ENCODE measurements at regions not wholly inside any gene's neighbourhood (a gene's known extent, or its start where the extent isn't known, plus 50 kb on each side); places are given as distances from the start of the nearest gene placed in this dataset.

DNA sequence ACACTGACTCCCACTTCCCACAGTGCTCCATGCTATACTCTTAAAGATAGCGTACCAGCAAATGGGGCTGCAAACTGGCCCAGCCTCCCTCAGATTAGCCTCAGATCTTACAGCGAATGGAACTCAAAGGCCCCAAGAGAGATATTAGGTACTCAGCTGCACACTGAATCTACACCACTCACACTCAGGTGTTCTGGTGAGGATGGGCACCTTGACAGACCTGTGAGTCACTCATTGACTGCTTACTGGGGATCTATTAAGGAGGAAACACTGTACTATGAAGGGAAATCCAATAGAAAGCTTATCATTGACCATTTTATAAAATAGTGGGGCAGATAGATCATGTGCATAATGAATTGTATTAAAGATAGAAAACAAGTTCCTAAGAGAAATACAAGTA lies 164.3 kb upstream of the ATP1B1 start:
- no peak for DNase-seq (ENCODE audit: extremely low read depth in 1 of 11, low read depth in 9 of 11, low spot score in 4 of 11)

DNA sequence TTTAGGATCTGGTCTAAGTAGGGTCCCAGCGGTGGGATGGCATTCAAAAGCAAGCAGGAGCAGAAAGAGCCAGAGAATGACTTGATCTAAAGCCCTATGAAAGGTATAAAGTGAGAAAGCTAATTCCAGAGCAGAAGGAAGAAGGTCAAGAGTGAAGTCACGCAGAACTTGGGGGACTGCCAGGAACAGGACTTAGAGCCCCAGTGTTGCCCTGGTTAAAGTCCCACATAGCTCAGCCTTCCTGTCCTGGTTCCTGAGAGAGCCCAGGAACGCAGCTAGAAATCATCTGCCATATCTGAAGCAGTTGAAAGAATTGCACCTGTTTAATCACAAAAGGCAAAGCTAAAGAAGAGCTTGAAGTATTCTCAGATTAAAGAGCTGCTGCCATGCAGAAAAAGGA lies 160.6 kb upstream of the ATP1B1 start:
- peak in 3 of 11 donors; percentile 19 to 46 (median 23) for DNase-seq (ENCODE audit: extremely low read depth in 1 of 11, low read depth in 9 of 11, low spot score in 4 of 11)

DNA sequence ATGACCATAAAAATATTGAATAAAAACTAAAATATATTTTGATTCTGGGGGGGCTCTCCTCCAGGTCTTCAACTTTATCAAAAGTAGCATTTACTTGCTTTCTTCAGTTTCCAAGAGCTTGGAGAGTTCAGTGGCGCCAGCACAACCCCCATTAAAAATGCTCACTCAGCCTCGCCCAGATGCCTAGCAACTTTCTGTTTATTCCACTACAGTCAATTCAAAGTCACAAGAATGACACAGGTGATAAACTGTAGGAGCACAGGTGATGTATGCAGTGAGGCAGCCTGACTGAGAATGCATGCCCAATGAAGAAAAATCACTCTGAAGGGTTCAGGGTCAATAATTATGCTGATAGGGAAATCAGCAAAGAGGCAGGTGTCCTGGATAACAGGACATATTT lies 159.4 kb upstream of the ATP1B1 start:
- peak in 7 of 11 donors; percentile 20 to 66 (median 45) for DNase-seq (ENCODE audit: extremely low read depth in 1 of 11, low read depth in 9 of 11, low spot score in 4 of 11)

DNA sequence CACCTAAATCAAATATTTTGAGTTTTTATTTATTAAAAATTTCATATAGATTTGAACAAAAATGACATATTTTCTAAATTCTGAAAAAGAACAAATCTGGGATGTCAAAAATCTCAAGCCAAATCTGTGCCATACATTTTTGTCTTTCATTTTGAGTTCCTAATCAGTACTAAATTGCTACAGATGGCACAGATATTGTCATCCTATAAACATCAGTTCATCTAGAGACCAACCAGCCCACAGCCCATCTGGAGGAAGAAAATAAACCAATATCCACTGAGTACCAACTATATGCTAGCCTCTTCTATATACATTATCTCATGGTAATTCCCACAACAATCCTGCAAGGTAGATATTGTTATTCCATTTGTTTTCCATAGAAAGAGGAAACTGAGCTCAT lies 156.8 kb upstream of the ATP1B1 start:
- DNase-seq (ENCODE audit: extremely low read depth in 1 of 11, low read depth in 9 of 11, low spot score in 4 of 11) = no peak

DNA sequence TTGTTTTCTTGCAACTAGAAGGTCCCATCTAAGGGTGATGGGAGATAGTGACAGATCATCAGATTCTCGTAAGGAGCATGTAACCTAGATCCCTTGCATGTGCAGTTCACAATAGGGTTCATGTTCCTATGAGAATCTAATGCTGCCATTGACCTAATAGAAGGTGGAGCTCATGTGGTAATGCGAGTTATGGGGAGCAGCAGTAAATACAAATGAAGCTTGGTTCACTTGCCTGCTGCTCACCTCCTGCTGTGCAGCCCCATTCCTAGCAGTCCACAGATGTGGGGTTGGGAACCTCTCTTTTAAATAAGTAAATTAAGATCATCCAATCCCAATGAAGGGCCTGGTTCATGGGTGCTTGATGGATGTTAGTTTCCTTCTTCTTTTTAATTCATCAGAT lies 148.7 kb upstream of the ATP1B1 start:
- no peak for DNase-seq (ENCODE audit: extremely low read depth in 1 of 11, low read depth in 9 of 11, low spot score in 4 of 11)

DNA sequence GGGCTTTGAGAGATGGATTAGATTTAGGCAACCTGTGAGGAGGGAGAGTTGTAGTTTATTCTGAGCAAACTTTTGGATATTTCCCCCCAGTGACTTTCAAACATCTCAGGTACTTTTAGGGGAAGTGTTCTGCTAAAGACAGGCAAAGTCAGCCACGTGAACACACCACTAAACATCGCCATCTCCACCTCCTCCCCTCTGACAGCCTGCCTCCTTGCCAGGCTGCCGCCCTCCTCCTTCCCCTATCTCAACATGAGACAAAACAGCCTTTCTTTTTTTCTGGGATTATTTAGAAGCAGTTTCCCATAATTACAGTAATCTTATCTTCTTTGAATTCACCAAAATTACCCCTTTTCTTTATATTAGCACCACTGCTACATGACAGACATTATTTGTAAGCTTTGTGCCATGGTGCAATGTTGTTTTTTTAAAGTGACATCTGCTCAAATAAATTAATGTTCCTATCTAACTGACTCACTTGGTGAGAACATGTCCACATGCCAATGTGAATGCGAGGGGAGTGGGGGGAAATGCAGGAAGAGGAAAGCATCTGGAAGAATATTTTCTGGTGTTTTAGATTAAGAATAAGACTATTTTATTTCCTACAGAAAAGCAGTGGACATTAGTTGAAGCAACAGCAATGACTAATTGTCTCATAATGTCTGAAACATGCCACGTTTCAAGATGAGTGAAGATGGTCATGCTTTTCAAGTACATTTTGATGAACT lies 147.8 kb upstream of the ATP1B1 start:
- DNase-seq (ENCODE audit: extremely low read depth in 1 of 11, low read depth in 9 of 11, low spot score in 4 of 11) = no peak

DNA sequence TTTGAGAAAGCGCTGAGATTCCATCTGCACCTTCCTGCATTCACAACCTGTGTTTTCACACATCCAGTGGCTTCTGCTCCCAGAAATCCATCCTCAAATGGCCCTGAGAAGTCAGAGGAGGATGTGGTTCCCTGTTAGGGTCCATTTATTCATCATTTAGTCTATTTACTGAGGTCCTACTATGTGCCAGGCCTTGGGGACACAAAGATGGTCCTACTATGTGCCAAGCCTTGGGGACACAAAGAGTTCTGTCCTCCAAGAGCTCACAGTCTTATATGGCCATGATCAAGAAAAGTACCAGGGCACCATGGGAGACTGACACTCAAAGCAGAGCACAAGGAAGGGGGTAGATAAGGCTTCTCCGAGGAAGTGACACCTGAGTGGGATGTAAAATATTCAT lies 147.1 kb upstream of the ATP1B1 start:
- DNase-seq (ENCODE audit: extremely low read depth in 1 of 11, low read depth in 9 of 11, low spot score in 4 of 11) = no peak

DNA sequence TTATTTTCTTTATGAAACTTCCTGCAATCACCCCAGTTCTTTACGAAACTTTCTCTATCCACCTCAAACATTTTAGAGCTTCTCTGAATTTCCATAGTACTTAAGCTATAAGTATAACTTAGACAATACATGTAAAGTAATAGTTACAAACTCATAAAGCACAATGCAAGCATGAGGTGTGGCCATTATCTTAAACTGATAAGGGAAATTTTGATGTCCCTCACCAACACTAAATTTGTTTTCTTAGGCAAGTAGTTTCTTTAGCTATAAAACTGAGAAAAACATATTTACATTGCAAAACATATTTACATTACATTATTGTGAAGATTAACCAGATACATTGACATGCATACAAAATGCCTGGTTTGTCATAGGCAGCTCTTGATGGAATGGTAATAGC lies 146.4 kb upstream of the ATP1B1 start:
- DNase-seq (ENCODE audit: extremely low read depth in 1 of 11, low read depth in 9 of 11, low spot score in 4 of 11) = no peak

DNA sequence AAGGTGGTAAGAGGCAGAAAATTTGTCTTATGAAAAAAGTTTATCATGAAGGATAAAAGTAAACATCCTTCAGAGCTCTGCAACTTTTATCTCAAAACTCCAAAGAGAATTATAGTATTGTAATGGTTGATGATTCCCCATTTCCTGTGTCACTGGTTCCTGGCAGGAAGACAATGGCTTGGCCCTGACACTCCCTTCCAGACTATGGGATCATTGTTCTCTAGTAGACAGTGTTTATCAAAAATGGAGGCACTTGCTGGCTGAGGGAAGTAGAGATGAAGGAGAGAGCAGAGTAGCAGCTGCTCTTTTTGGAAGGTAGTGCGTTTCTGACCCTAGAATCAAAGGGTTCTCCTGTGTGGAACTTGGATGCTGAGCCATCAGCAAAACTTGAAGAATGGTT lies 145.9 kb upstream of the ATP1B1 start:
- DNase-seq (ENCODE audit: extremely low read depth in 1 of 11, low read depth in 9 of 11, low spot score in 4 of 11) = no peak

DNA sequence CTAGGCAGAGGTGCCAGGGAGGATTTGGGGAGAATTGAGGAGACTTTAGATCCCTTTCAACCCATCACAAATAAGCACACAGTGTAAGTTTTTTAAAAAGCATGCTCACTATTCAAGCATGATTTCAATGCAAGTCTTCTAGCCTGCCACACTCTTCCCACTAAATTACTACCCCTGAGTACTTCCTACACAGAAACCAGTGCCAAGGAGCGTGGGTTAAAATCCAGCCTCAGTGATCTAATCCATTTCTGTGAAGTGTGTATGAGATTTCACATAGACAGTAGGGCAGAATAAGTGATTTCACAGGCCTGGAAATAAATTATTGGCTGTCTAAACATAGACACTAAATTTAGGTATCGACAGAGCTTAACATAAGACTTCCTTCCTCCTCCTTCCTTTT lies 142.9 kb upstream of the ATP1B1 start:
- no peak for DNase-seq (ENCODE audit: extremely low read depth in 1 of 11, low read depth in 9 of 11, low spot score in 4 of 11)

DNA sequence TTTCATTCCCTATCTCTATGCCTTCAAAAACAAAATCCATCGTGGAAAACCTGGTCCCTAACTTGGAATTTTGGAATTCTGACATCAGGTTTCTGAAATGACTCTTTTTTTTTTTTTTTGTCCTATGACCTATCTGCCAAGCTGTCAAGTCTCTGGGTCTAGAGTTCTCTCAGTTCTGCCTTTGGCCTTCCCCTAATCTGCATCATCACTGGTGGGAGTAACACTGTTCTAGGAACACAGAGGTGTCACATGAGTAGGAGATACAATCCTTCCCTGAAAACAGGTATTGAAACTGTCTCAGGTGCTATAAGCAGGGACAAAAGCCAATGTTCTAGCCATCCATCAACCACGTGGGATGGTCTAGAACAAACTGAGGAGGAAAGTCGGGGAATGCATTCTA lies 142.0 kb upstream of the ATP1B1 start:
- no peak for DNase-seq (ENCODE audit: extremely low read depth in 1 of 11, low read depth in 9 of 11, low spot score in 4 of 11)

DNA sequence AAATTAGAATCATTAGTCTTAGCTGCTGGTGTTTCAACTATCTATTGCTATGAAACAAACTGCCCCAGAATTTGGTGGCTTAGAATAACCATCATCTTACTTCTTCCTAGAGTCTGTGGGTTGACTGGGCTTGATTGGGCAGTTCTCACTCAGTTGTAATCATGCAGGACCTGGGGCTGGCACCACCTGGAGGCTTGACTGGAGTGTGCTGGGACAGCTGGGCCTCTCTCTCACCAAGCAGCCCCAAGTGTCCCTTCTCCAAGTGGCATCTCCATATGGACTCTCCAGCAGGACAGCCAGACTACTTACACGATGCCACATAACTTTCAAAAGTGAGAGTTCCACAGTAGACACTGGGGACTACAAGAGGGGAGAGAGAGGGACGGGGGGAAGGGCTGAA lies 140.3 kb upstream of the ATP1B1 start:
- DNase-seq (ENCODE audit: extremely low read depth in 1 of 11, low read depth in 9 of 11, low spot score in 4 of 11) = no peak

DNA sequence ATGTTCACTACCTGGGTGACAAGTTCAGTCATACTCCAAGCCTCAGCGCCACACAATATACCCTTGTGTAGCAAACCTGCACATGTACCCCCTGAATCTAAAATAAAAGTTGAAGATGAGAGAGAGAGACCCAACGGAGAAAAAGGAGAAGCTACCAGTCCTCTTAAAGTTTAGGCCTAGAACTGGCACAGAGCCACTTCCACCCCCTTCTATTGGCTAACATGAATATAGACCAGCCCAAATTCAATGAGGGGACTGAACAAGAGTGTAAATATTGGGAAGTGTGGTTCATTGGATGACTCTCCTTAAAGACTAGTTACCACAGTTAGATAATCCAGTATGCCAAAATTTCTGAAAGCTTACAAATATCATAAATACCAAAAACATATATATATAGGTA lies 139.9 kb upstream of the ATP1B1 start:
- DNase-seq (ENCODE audit: extremely low read depth in 1 of 11, low read depth in 9 of 11, low spot score in 4 of 11) = no peak

DNA sequence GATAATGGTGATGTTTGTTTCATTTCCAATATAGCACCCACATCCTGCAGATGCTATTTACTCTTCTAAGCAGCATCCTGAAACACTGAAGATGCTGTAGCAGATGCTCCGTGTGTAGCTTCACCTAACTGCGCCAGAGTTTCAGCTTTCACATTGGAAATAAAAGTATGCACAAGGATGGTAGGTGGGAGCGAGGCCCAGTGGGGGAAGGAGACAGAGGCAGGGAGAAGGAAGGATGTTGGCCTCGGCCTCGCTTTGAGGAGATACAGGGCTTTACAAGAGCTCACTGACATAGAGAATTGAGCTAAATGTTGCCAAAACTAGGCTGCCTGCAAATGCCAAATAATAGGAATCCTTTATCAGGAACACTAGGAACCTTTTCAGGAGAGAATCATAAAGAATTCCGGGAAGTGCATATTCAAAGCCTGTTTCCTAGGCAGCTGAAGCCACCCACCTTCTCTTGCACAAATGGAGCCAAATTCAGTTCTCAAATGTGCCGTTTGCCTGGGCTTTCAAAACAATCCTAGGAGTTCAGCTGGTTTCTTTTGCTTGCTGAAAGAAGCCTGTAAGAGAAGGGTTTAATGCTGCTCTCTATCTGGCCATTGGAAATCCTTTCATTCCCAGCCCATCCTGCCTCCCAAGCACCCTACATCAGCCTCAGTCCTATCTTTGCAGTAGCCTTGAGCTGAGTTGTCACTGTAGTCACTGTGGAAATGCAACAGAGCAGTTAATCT lies 135.4 kb upstream of the ATP1B1 start:
- DNase-seq (ENCODE audit: extremely low read depth in 1 of 11, low read depth in 9 of 11, low spot score in 4 of 11) = no peak

DNA sequence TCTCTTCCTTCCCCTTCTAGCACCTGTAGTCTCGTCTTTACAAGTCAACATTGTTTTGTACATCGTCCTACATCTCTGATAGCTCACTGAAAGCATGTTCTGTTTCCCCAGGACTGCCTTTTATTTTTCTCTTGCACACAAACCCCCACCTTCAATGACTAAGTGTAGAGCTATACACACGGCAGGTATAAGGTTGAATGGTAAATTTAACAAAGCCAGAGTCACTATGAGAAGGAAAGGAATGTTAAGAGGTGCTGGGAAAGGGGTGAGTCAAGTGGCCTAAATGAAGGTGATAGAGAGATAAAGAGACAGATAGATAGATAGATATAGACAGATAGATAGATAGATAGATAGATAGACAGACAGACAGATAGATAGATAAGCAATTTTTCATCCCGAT lies 134.3 kb upstream of the ATP1B1 start:
- no peak for DNase-seq (ENCODE audit: extremely low read depth in 1 of 11, low read depth in 9 of 11, low spot score in 4 of 11)

DNA sequence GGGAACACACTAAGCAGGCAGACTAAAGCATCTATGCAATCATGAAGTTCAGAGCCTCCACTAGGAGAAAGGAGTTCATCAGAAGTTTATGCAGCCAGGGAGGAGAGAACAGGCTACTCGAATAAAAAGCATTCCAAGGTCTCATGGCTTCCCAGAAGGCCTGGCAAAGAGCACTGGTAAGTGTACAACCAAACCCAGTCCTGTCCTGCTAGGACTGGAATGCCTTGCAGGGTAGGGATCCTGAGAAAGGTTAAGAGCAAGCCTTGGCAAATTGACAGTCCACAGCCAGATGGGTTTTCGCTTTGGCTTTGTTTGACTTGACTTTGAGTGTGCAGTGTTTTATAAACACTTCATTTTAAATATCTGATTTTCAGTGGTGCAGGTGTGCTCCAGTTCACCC lies 133.6 kb upstream of the ATP1B1 start:
- DNase-seq (ENCODE audit: extremely low read depth in 1 of 11, low read depth in 9 of 11, low spot score in 4 of 11) = no peak

DNA sequence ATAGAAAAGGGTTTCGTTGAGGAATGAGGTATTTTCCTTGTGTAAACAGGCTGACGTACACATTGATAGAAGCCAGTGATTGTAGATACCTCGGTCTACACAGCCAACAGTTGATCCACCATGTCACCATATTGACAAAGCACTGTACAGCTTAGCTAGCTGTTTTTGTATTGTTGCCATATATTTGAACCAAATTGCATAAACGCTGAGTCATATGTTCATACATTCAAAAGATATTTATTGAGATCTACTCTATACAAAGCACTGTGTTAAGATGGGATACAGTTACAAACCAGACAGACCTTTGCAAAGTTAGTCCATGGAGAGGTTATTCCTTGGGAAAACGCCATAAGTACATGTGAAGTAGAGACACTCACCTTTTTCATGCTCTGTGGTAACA lies 132.4 kb upstream of the ATP1B1 start:
- no peak for DNase-seq (ENCODE audit: extremely low read depth in 1 of 11, low read depth in 9 of 11, low spot score in 4 of 11)

DNA sequence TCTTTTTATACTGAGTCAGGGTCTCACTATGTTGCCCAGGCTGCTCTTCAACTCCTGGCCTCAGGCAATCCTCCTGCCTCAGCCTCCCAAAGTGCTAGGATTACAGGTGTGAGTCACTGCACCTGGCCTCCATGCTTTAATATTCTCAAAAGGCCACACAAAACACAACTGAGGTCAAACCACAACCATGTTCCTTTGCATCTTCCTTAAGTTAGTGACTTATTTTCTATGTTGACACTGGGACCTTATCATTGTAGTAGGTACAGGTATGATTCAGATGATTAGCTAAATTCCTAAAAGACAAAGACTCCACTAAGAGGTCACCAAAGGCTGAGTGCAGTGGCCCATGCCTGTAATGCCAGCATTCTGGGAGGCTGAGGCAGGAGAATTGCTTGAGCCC lies 131.9 kb upstream of the ATP1B1 start:
- no peak for DNase-seq (ENCODE audit: extremely low read depth in 1 of 11, low read depth in 9 of 11, low spot score in 4 of 11)

DNA sequence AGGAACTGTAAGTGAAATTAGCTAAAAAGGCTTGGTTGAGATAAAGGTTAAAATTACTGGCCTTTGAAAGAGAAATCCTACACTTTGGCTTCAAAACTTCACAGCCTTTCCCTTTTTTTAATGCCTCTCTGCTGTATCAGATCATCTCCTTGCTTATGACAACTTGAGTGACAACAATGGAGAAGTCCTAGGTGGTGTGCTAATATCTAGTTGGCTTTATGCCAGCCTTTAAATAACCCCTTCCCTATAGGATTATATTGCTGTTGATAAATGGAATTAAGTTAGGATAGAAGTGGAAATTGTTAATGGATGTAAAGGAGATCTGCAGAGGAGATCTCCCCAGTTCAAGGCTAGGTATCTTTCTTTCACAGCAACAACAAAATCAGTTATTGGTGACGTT lies 130.2 kb upstream of the ATP1B1 start:
- DNase-seq (ENCODE audit: extremely low read depth in 1 of 11, low read depth in 9 of 11, low spot score in 4 of 11) = no peak

DNA sequence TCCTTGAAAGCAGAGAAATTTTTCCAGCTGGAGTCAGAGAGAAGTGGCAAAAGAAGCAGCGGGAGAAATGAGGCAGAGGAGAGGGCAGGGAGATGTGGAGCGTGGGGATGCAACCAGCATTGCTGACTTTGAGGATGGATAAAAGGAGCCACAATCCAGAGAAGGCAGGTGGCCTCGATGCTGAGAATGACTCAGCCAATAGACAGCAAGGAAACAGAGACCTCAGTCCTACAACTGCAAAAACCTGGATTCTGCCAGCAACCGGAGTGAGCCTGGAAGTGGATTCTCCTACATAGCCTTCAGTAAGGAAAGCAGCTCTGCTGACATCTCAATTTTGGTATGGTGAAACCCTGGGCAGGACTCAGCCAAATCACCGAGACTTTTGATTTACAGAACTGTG lies 128.9 kb upstream of the ATP1B1 start:
- no peak for DNase-seq (ENCODE audit: extremely low read depth in 1 of 11, low read depth in 9 of 11, low spot score in 4 of 11)

DNA sequence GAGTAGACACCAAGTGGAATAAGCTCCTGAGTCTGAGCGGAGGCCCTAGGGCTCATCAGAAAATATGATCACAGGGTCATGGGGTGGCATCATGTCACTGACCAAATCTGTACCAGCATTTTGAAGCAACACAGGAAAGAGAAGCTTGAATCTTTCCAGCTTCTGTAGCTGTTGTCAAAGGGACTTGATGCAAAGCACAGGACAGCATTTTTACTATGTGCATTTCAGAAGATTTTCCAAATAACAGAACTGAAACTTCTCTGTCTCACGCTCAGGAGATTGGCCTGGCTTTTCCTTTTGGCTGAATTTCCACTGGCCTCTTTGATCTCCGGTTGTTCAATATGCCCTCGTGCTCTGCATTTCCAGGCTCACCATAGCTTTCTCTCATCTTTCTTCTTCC lies 127.2 kb upstream of the ATP1B1 start:
- DNase-seq (ENCODE audit: extremely low read depth in 1 of 11, low read depth in 9 of 11, low spot score in 4 of 11) = no peak

All from renal cortex interstitium (tissue), 11 donors.